SK-N-SH (cell line): ENCODE measurements at regions not wholly inside any gene's neighbourhood (a gene's known extent, or its start where the extent isn't known, plus 50 kb on each side); places are given as distances from the start of the nearest gene placed in this dataset.

ENCODE experiments used
- CTCF ChIA-PET: fragments of 300-600, 350-600 bp; formaldehyde crosslinking; extraction: SDS; loops from one replicate; lab custom pipeline; 2021; lab: Yijun Ruan, JAX
- POLR2A ChIA-PET: fragments of 350-600 bp; sonication (Branson Sonifier 250); formaldehyde crosslinking; extraction: SDS; loops from one replicate; lab custom pipeline; 2020; ENCODE audit warnings: antibody characterized with exemption, inconsistent platforms; lab: Yijun Ruan, JAX
- DNase-seq: peaks from one replicate; pipeline ENCODE4 v3.0.0; 2012
- H2AFZ ChIP-seq: fragments of 200-600 bp; sonication (generic); 2 replicates; pipeline ENCODE4 v1.8.1; 2016; ENCODE audit warnings: antibody characterized with exemption, mild to moderate bottlenecking, low read depth
- H3F3A ChIP-seq: fragments of 200-600 bp; sonication (generic); replicated peaks from 2 replicates; pipeline ENCODE3; 2016; ENCODE audit warnings: antibody characterized with exemption, mild to moderate bottlenecking; ENCODE audit not compliant: insufficient read depth
- H3K27ac ChIP-seq, 2 experiments: fragments of 200-500 bp in 1 of 2; fragments of 200-600 bp in 1 of 2; sonication (Bioruptor generic) in 1 of 2; sonication (generic), shearing (Covaris generic) in 1 of 2; 2 replicates each; pipeline versions ENCODE4 v1.5.1 to v1.6.1; 2014 to 2016; ENCODE audit warnings: low read depth in 2 of 2, inconsistent platforms in 1 of 2, low read length in 1 of 2, mild to moderate bottlenecking in 1 of 2, mixed read lengths in 1 of 2
- H3K27me3 ChIP-seq: fragments of 200-600 bp; sonication (generic), shearing (Covaris generic); 2 replicates; pipeline ENCODE4 v1.6.1; 2016; ENCODE audit warnings: mixed run types; ENCODE audit not compliant: insufficient read depth
- H3K36me3 ChIP-seq, 2 experiments: fragments of 200-500 bp in 1 of 2; fragments of 200-600 bp in 1 of 2; sonication (Bioruptor generic) in 1 of 2; sonication (generic) in 1 of 2; replicated peaks in 1 of 2; 2 replicates each; pipeline versions ENCODE3 to v1.5.1; 2014 to 2016; ENCODE audit warnings: low read length in 1 of 2, mild to moderate bottlenecking in 1 of 2; ENCODE audit not compliant: insufficient read depth in 2 of 2, control insufficient read depth in 1 of 2
- H3K4me1 ChIP-seq, 2 experiments: fragments of 200-500 bp in 1 of 2; fragments of 200-600 bp in 1 of 2; sonication (Bioruptor generic) in 1 of 2; sonication (generic), shearing (Covaris generic) in 1 of 2; 2 replicates each; pipeline versions ENCODE4 v1.5.1 to v1.6.1; 2014 to 2016; ENCODE audit warnings: low read depth in 1 of 2, low read length in 1 of 2, mixed run types in 1 of 2; ENCODE audit not compliant: insufficient read depth in 2 of 2, control insufficient read depth in 1 of 2
- H3K4me2 ChIP-seq: fragments of 200-600 bp; sonication (generic), shearing (Covaris generic); 2 replicates; pipeline ENCODE4 v1.6.1; 2017; ENCODE audit warnings: mixed run types
- H3K4me3 ChIP-seq, 2 experiments: fragments of 200-500 bp in 1 of 2; fragments of 200-600 bp in 1 of 2; sonication (Bioruptor generic) in 1 of 2; sonication (generic), shearing (Covaris generic) in 1 of 2; 2 replicates each; pipeline versions ENCODE4 v1.5.1 to v1.8.1; 2014 to 2016; ENCODE audit warnings: low read depth in 2 of 2, inconsistent platforms in 1 of 2, low read length in 1 of 2, mild to moderate bottlenecking in 1 of 2, mixed read lengths in 1 of 2, moderate library complexity in 1 of 2
- H3K79me2 ChIP-seq: fragments of 200-600 bp; sonication (generic); 2 replicates; pipeline ENCODE4 v1.8.1; 2017; ENCODE audit warnings: mild to moderate bottlenecking; ENCODE audit not compliant: insufficient read depth
- H3K9ac ChIP-seq: fragments of 200-600 bp; sonication (generic); 2 replicates; pipeline ENCODE4 v1.6.1; 2017; ENCODE audit warnings: mixed run types
- H3K9me2 ChIP-seq: fragments of 200-600 bp; sonication (generic); 2 replicates; pipeline ENCODE4 v1.6.1; 2017; ENCODE audit warnings: mixed run types
- H3K9me3 ChIP-seq: fragments of 200-600 bp; sonication (generic); 2 replicates; pipeline ENCODE4 v1.6.1; 2017; ENCODE audit warnings: mixed run types, mild to moderate bottlenecking, moderate library complexity
- H4K20me1 ChIP-seq: fragments of 200-600 bp; sonication (generic); 2 replicates; pipeline ENCODE4 v1.6.1; 2017; ENCODE audit warnings: mild to moderate bottlenecking, mixed run types; ENCODE audit not compliant: insufficient read depth
- ELF1 ChIP-seq: IDR thresholded peaks from 2 replicates; pipeline ENCODE4 v1.4.0; 2012
- EP300 ChIP-seq, 2 experiments: IDR thresholded peaks; 2 replicates each; pipeline versions ENCODE4 v1.4.0 to v1.6.1; 2012; ENCODE audit warnings: borderline replicate concordance in 1 of 2, low read depth in 1 of 2, low read length in 1 of 2
- FOXM1 ChIP-seq: IDR thresholded peaks from 2 replicates; pipeline ENCODE4 v1.4.0; 2012; ENCODE audit warnings: low read depth, mild to moderate bottlenecking
- GABPA ChIP-seq: IDR thresholded peaks from 2 replicates; pipeline ENCODE4 v1.4.0; 2012; ENCODE audit warnings: low read depth, mild to moderate bottlenecking
- MXI1 ChIP-seq: IDR thresholded peaks from 2 replicates; pipeline ENCODE4 v1.6.1; 2012; ENCODE audit warnings: mild to moderate bottlenecking, low read depth, low read length, improper control_type of control experiment
- RAD21 ChIP-seq: IDR thresholded peaks from 2 replicates; pipeline ENCODE4 v1.6.1; 2012; ENCODE audit warnings: mild to moderate bottlenecking, low read length
- SMC3 ChIP-seq: IDR thresholded peaks from 2 replicates; pipeline ENCODE4 v1.6.1; 2012; ENCODE audit warnings: low read depth, low read length, improper control_type of control experiment
- WGBS: methylation state at CpG from one replicate; pipeline ENCODE4 v1.1.6; 2017; ENCODE audit warnings: low lambda C conversion rate; 5-methylcytosine and 5-hydroxymethylcytosine counted together
- TF ChIP-seq, protein P1 (sequence below): IDR thresholded peaks from 2 replicates; pipeline ENCODE4 v1.6.1; 2012; ENCODE audit warnings: mild to moderate bottlenecking, low read depth, low read length, moderate library complexity
- TF ChIP-seq, protein P2 (sequence below): fragments of 150-350 bp; IDR thresholded peaks from 2 replicates; pipeline ENCODE4 v1.6.1; 2016; ENCODE audit warnings: mild to moderate bottlenecking, low read depth, low read length
- TF ChIP-seq, protein P3 (sequence below): fragments of 200-600 bp; sonication (generic); IDR thresholded peaks from 2 replicates; pipeline ENCODE4 v1.6.1; 2017; ENCODE audit warnings: antibody characterized with exemption, mild to moderate bottlenecking, moderate library complexity
- TF ChIP-seq, protein P4 (sequence below): IDR thresholded peaks from 2 replicates; pipeline ENCODE4; 2012

DNA sequence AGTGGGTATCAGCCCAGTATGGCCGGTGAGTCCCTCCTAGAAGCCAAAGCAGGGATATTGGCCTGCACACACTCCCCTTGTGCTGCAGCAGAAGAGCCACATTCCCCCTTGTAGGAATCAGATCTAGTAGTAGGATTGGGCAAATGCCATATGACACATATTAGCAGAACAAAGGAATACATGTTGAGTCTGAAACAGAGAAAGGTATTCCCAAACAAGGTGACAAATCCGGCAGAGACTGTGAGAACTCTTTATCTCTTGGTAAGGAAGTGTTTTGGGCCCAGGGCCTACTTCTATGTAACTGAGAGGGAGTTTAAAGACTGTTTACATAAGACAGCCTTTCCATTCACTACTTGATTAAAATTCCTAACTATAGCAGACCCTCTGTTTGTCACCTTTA, 1382.0 kb downstream of the FAM133A start (continued):
- TF ChIP-seq, protein P1, sequence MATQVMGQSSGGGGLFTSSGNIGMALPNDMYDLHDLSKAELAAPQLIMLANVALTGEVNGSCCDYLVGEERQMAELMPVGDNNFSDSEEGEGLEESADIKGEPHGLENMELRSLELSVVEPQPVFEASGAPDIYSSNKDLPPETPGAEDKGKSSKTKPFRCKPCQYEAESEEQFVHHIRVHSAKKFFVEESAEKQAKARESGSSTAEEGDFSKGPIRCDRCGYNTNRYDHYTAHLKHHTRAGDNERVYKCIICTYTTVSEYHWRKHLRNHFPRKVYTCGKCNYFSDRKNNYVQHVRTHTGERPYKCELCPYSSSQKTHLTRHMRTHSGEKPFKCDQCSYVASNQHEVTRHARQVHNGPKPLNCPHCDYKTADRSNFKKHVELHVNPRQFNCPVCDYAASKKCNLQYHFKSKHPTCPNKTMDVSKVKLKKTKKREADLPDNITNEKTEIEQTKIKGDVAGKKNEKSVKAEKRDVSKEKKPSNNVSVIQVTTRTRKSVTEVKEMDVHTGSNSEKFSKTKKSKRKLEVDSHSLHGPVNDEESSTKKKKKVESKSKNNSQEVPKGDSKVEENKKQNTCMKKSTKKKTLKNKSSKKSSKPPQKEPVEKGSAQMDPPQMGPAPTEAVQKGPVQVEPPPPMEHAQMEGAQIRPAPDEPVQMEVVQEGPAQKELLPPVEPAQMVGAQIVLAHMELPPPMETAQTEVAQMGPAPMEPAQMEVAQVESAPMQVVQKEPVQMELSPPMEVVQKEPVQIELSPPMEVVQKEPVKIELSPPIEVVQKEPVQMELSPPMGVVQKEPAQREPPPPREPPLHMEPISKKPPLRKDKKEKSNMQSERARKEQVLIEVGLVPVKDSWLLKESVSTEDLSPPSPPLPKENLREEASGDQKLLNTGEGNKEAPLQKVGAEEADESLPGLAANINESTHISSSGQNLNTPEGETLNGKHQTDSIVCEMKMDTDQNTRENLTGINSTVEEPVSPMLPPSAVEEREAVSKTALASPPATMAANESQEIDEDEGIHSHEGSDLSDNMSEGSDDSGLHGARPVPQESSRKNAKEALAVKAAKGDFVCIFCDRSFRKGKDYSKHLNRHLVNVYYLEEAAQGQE, result no peak
- TF ChIP-seq EP300 (IDR thresholded peaks at IDR 0.05; ENCODE audit: borderline replicate concordance in 1 of 2, low read depth in 1 of 2, low read length in 1 of 2), result no peak
- TF ChIP-seq GABPA, result no peak
- TF ChIP-seq, protein P2, sequence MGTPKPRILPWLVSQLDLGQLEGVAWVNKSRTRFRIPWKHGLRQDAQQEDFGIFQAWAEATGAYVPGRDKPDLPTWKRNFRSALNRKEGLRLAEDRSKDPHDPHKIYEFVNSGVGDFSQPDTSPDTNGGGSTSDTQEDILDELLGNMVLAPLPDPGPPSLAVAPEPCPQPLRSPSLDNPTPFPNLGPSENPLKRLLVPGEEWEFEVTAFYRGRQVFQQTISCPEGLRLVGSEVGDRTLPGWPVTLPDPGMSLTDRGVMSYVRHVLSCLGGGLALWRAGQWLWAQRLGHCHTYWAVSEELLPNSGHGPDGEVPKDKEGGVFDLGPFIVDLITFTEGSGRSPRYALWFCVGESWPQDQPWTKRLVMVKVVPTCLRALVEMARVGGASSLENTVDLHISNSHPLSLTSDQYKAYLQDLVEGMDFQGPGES, result no peak
- TF ChIP-seq, protein P3, sequence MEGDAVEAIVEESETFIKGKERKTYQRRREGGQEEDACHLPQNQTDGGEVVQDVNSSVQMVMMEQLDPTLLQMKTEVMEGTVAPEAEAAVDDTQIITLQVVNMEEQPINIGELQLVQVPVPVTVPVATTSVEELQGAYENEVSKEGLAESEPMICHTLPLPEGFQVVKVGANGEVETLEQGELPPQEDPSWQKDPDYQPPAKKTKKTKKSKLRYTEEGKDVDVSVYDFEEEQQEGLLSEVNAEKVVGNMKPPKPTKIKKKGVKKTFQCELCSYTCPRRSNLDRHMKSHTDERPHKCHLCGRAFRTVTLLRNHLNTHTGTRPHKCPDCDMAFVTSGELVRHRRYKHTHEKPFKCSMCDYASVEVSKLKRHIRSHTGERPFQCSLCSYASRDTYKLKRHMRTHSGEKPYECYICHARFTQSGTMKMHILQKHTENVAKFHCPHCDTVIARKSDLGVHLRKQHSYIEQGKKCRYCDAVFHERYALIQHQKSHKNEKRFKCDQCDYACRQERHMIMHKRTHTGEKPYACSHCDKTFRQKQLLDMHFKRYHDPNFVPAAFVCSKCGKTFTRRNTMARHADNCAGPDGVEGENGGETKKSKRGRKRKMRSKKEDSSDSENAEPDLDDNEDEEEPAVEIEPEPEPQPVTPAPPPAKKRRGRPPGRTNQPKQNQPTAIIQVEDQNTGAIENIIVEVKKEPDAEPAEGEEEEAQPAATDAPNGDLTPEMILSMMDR, result no peak
- TF ChIP-seq ELF1, result no peak
- no peak for TF ChIP-seq FOXM1
- no peak for TF ChIP-seq MXI1
- TF ChIP-seq, protein P4, sequence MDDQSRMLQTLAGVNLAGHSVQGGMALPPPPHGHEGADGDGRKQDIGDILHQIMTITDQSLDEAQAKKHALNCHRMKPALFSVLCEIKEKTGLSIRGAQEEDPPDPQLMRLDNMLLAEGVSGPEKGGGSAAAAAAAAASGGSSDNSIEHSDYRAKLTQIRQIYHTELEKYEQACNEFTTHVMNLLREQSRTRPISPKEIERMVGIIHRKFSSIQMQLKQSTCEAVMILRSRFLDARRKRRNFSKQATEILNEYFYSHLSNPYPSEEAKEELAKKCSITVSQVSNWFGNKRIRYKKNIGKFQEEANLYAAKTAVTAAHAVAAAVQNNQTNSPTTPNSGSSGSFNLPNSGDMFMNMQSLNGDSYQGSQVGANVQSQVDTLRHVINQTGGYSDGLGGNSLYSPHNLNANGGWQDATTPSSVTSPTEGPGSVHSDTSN, result no peak

DNA sequence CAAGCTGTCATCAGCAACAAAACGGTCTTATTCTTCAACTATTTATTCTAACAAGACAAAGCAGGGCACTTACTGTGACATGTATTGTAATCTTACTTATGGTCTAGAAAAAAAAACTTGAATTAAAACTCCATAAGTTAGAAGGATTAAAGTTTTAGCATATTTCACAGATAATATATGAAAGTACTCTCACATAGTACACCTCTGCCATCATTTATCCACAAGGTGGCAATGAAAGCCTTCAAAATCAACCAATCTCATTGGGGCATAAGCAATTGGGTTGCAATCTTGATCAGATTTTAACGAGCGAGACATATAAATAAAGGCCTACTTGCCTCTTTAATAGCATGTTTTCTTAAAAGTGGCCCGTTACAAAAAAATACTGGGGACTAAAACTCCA, 1382.9 kb downstream of the FAM133A start:
- 37% methylated on average over 4 of the region's 4 CpGs for WGBS
- H2AFZ ChIP-seq, result no peak overlapping the region
- H3K79me2 ChIP-seq, result no peaks in the 10 kb centered on the region
- H3K27me3 ChIP-seq, result no peaks in the 10 kb centered on the region
- no peaks in the 10 kb centered on the region for H4K20me1 ChIP-seq
- H3K36me3 ChIP-seq, result no peaks in the 10 kb centered on the region
- no peaks in the 10 kb centered on the region; the same call in 1 of the 2 replicates for H3K9me2 ChIP-seq
- H3K9me3 ChIP-seq, result no peaks in the 10 kb centered on the region
- no peak overlapping the region for H3K4me3 ChIP-seq
- H3K27ac ChIP-seq, result peak overlapping the region in 1 of 2 experiments; percentile 5; a peak in 1 of 4 replicates
- peaks cover 17% of the 10 kb centered on the region for H3F3A ChIP-seq
- H3K4me1 ChIP-seq, result peaks cover 0 to 5% of the 10 kb centered on the region in 2 experiments; a peak in 1 of 4 replicates
- TF ChIP-seq RAD21 (peak; percentile 47), MXI1 (no peak), SMC3 (peak; percentile 27; the same call in 1 of the 2 replicates)
- TF ChIP-seq, protein P1, result no peak
- TF ChIP-seq, protein P3, result peak; percentile 64
- ChIA-PET POLR2A (no interaction called here), CTCF (no interaction called here)
- no peak for DNase-seq
- H3K4me2 ChIP-seq, result no peak overlapping the region
- H3K9ac ChIP-seq, result no peak overlapping the region
